ENCODE measurements at regions not wholly inside any gene's neighbourhood (a gene's known extent, or its start where the extent isn't known, plus 50 kb on each side); places are given as distances from the start of the nearest gene placed in this dataset.
"Not testable (repeated sequence)": the region's sequence is repeated elsewhere in the genome, so short reads cannot be mapped to it uniquely, and the experiment has no call there.

DNA sequence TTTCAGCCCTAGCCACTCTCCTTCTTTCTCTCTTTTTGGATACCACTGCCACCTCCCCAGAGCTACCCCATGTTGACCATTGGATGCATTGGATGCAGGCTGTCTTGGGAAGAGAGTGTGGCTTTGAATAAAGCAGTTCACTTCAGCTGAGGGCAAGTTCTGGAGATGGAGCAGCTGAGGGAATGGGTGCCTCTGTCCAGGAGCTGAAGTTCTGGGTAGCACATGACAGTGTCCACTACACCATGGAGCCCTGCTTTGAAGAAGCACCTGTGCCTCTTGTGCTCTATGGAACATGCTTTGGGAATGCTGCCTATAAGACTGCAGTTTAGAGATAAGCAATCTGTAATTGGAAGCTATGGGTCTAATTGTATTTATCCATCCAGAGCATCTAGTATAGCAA is 1028.7 kb downstream of the TYW1 start:
- DNase-seq: no peak

DNA sequence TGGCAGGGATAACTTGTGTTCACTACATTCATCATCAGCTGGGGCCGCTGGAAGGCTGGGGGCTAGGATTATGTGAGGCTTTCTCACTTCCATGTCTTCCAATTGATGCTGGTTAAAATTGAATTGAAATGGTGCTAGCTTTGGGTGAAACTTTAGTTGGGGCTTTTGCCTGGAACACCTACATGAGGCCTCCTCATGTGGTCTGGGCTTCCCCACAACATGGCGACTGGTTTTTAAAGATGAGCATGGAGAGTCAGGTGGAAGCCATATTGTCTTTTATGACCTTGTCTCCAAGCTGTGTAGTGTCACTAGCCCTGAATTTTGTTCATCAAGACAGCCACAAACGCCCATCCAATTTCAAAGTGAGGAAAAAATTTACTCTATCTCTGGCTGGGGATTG is 1033.9 kb downstream of the TYW1 start:
- no peak for DNase-seq

GRCh38 chr7:68031180-68031943 is 1034.7 kb downstream of the TYW1 start:
- no peak for DNase-seq

DNA sequence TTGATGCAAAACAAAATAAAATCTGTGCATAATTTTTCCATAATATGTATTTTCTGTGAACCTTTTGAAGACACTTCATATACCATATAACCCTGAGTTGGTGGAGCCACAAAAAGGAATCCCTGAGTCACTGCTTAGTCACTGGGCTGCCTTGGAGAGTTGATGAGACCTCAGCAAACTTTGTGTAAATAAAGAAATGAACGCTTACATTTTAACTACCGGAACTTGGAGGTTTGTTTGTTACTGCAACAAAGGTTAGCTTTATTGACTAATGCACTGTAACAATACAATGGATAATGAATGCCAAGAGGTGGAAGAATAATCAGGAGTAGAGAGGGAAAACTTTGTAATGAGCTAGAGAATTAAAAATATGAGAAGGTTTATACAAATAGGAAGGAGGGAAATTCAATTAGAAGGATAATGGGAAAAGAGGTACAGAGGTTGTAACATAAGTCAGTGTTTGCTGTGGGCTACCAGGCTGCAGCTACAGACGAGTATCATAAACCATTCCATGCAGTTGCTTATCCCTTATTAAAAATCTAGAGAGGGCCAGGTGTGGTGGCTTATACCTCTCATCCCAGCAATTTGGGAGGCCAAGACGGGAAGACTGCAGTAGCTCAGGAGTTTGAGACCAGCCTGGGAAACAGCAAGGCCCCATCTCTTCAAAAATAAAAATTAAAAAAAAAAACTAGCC is 1042.1 kb downstream of the TYW1 start:
- DNase-seq: no peak

DNA sequence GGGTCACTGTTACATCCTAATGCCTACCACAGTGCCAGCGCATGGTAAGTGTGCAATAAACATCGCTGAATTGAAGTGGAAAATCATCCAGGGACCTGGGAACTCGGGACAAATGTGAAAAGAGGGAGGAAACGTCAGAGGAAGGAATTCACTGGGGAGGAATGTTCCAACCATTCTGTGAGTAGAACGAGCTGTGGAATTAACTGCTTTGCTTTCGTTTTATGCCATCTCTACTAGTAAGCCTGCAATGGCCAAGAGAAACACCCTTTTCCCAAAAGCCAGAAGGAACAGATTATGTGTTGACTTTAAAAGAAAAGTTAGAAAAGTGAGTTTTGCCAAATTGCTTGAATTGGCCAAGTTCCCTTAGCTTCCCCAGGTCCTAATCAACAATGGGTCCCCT is 1044.9 kb downstream of the TYW1 start:
- no peak for DNase-seq

DNA sequence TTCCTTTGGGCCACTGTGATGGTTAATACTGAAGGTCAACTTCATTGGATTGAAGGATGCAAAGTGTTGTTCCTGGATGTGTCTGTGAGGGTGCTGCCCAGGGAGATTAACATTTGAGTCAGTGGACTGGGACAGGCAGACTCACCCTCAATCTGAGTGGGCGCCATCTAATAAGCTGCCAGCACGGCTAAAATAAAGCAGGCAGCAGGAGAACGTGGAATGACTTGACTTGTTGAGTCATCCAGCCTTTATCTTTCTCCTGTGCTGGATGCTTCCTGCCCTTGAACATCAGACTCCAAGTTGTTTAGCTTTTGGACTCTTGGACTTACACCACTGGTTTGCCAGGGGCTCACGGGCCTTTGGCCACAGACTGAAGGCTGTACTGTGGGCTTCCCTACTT is 1046.9 kb downstream of the TYW1 start:
- no peak for DNase-seq

DNA sequence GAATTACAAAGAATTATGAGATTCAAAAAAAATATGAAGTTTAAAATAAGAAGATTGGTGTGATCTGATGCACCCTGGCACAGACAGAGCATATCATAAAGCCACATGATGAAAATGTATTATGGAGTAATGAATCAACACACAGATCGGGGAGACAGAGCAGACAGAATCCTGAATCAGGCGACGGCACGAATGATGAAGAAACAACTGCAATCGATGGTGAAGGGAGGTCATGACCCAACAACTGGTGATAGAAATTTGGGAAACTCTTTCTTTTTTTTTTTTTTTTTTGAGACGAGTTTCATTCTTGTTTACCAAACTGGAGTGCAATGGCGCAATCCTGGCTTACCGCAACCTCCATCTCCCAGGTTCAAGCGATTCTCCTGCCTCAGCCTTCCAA is 1054.0 kb downstream of the TYW1 start:
- DNase-seq: no peak

DNA sequence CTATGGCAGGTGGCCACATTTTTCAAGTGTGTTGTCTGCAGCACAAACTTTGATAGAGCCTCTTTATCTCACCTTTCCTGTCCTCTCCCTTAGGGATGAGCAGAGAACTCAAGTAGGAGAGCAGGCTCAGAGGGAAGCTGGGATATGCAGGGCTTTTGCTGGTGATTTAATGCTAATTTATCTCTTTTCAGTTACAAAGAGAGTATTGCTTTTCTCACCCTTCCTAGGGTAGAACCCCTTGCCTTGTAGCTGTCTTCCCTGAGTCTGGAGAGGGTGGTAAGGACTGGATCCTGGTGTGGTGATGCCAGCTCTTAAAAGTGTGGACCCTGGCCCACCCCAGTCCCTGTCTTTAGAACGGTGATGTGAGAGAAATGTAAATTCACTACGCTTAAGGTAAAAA is 1061.4 kb downstream of the TYW1 start:
- no peak for DNase-seq

GRCh38 chr7:68063171-68063570 is 1066.5 kb downstream of the TYW1 start:
- DNase-seq: no peak

DNA sequence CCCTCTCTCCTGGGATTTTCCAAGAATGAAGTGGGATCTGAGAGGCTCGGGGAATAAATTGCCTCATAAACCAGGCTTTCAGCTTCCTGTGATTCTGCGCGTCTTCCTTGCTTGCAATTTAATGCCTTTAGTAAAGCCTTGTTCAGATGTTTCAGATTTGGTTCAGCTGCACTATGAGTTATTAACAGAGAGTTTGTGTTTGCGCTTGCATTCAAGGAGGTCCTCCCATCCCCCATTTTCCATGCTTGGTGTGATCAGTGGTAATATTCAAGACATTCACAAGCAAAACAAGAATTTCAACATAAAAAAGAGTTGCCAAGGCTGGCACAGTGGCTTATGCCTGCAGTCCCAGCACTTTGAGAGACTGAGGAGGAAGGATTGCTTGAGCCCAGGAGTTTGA is 1068.9 kb downstream of the TYW1 start:
- no peak for DNase-seq

DNA sequence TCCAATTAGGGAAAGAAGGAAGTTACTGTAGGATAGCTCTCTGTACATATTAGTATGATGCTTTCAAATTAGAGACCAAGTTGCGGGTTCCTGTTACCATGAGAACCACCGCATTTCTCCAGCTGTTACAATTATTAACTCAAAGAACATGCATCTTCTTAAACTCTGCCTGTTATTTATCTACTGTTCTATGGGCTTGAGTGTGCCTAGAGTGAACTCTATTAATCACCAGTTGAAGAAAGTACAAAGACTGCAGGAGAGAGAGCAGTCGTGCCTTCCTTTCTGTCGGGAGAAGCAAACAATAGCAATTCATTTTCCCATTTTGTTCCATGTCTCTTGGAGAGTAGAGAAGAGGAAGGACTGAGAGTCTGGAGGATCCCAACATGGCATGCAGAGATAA is 1071.2 kb downstream of the TYW1 start:
- DNase-seq: no peak

DNA sequence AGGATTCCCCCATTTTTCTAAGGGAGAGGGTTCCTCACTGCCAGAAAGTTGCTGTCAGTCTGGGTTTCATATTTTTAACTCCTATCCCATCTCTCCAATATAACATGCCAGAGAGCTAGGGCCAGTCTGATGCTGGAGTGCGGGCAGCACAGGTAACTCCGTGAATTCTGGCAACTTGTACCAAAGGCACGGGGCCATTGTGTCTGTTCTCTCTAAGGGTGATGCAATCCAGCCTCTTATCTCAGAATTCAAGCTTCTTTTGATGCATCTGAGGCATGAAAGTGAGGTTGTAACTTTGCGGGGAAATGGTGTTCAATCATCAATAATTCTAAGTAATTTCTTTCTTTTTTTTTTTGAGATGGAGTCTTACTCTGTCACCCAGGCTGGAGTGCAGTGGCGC is 1074.4 kb downstream of the TYW1 start:
- DNase-seq: no peak

- DNase-seq: no peak
Measured at GRCh38 chr7:68073701-68074100, 1077.1 kb downstream of the TYW1 start.

- no peak for DNase-seq
Measured at GRCh38 chr7:68074242-68074641, 1077.6 kb downstream of the TYW1 start.

DNA sequence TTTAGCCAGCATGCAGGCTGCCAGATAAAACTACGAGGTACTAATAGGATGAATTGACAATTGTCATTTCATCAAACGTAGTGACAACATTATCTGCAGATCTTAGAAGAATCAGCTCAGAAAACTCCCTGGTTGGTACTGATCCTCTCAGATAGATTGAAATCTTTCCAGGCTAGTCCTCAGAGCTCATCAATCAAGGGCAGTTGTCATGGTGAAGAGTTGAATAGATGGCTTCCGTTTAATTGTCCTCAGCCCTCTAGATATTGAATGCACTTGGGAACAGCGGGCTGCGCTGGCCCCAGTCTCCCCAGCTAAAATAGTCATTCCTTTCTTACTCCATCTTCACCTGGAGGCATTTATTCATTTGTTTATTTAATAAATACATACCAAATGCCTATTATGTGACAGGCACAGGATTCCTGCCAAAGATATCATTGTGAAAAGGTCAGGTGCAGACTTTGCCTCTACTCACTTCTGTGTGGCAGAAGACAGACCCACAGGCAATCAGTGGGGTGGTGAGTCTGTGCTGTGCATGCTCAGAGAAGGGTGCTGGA is 1081.6 kb downstream of the TYW1 start:
- DNase-seq: no peak

GRCh38 chr7:68082066-68082960 is 1085.7 kb downstream of the TYW1 start:
- not testable (repeated sequence) for DNase-seq

DNA sequence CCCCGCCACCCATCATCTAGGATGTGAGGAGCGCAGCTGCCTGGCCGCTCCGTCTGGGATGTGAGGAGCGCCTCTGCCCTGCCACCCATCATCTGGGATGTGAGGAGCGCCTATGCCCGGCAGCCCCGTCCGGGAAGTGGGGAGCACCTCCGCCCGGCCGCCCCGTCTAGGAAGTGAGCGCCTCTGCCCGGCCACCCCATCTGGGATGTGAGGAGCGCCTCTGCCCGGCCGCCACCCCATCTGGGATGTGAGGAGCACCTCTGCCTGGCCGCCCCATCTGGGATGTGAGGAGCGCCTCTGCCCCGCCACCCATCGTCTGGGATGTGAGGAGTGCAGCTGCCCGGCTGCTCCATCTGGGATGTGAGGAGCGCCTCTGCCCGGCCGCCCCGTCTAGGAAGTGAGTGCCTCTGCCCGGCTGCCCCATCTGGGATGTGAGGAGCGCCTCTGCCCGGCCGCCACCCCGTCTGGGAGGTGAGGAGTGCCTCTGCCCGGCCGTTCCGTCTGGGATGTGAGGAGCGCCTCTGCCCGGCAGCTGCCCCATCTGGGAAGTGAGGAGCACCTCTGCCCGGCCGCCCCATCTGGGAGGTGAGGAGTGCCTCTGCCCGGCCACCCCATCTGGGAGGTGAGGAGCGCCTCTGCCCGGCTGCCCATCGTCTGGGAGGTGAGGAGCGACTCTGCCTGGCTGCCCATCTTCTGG is 1086.5 kb downstream of the TYW1 start:
- DNase-seq: not testable (repeated sequence)

DNA sequence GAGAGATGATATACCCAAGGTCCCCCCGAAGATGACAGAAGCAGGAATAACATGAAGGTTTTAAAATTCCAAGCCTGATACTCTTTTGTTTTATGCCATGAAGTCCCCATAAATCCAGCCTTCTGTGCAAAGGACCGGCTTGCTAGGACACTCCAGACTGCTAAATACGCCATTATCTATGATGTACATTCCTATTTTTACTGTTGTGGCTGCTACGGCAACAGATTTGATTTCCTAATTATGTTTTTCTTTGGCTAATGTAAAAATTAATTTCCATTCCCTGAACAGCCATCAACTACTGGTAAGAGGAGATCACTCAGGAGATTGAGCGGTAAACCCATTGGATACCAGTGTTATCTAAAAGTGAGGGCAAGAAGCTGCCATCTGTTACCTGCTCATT is 1090.8 kb downstream of the TYW1 start:
- DNase-seq: no peak

DNA sequence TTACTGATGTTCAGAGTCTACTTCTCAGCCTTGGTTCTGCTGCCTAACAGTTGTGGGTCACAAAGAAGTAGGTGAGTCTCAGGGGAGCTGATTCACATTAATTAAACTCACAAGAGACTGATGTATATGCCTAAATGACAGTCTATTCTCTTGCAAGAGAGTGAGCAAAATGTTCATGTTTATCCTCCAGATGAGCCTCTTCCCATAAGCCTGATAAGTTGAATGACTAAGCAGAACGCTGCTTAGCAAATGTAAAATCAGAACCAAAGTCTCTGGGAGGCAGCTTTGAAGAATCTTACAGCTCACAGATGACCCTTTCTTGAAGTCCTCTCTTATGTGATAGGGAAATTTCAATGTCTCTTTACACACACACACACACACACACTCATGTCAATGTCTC is 1092.2 kb downstream of the TYW1 start:
- no peak for DNase-seq

DNA sequence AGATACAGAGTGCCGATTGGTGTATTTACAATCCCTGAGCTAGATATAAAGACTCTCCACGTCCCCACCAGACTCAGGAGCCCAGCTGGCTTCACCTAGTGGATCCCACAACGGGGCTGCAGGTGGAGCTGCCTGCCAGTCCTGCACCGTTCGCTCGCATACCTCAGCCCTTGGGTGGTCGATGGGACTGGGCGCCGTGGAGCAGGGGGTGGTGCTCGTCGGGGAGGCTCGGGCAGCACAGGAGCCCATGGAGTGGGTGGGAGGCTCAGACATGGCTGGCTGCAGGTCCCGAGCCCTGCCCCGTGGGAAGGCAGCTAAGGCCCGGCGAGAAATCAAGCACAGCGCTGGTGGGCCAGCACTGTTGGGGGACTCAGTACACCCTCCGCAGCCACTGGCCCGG is 1093.6 kb downstream of the TYW1 start:
- not testable (repeated sequence) for DNase-seq

GRCh38 chr7:68103319-68103718 is 1106.7 kb downstream of the TYW1 start:
- no peak for DNase-seq

DNA sequence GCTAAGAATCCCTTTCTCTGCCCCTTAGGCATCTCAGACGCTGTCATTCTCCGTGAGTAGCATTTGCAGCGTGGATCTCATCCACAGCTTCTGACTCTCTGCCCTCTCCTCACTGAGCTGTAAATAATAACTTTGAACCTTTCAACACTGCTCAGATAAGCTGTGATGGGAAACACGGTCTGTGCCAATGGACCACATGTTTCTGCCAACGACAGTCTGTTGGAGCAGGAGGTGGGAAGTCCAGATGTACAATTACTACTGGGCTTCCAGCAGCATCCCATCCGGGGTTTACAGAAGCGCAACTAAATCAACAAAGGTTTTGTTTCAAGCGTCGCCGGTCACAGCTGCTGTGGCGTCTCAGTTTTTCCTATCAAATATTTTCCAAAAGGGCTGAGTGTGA is 1110.6 kb downstream of the TYW1 start:
- DNase-seq: no peak

DNA sequence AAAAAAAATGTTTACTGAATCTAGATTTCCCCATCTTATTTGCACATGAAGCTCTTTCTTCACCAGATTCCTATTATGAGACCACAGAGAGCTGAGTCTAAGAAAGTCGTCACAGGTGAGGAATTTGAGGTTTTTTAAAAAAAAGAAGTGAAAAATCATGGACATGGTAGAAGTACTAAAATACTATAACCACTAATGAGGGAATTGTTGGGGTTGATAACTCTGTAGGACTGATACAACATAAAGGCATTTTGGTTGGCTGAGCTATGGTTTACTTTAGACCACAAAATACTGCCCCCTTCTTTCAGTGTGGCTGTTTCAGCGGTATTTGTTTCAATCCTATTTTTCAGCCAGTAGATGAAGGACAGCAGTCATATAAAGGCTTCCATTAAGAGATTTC is 1111.3 kb downstream of the TYW1 start:
- DNase-seq: no peak

Data from activated CD8-positive, alpha-beta memory T cell treated with anti-CD3 and anti-CD28 coated beads for 24 hours (primary cell).